Smooth muscle cell (in vitro differentiated cells): ENCODE measurements at regions not wholly inside any gene's neighbourhood (a gene's known extent, or its start where the extent isn't known, plus 50 kb on each side); places are given as distances from the start of the nearest gene placed in this dataset.

Experiments
- DNase-seq: peaks from one replicate; lab custom pipeline; 2025; ENCODE audit not compliant: unreplicated experiment; lab: John Stamatoyannopoulos, UW
- H2AFZ ChIP-seq: fragments of 200-600 bp; sonication (generic); 2 replicates; pipeline ENCODE4 v1.6.0; 2016; ENCODE audit warnings: antibody characterized with exemption, low read depth, mild to moderate bottlenecking
- H3F3A ChIP-seq: fragments of 200-600 bp; sonication (generic); 2 replicates; pipeline ENCODE4 v1.6.0; 2017; ENCODE audit warnings: antibody characterized with exemption, low read depth
- H3K27ac ChIP-seq: fragments of 200-600 bp; sonication (generic); 2 replicates; pipeline ENCODE4 v1.5.1; 2016; ENCODE audit warnings: low read depth, mild to moderate bottlenecking
- H3K27me3 ChIP-seq: fragments of 200-600 bp; sonication (generic); 2 replicates; pipeline ENCODE4 v1.6.1; 2016; ENCODE audit warnings: low read depth, mild to moderate bottlenecking
- H3K36me3 ChIP-seq: fragments of 200-600 bp; sonication (generic); 2 replicates; pipeline ENCODE4 v1.5.1; 2016; ENCODE audit warnings: low read depth
- H3K4me1 ChIP-seq: fragments of 200-600 bp; sonication (generic); 2 replicates; pipeline ENCODE4 v1.5.1; 2016; ENCODE audit warnings: low read depth
- H3K4me2 ChIP-seq: fragments of 200-600 bp; sonication (generic); 2 replicates; pipeline ENCODE4 v1.6.0; 2016; ENCODE audit warnings: mild to moderate bottlenecking
- H3K4me3 ChIP-seq: fragments of 200-600 bp; sonication (generic); 2 replicates; pipeline ENCODE4 v1.5.1; 2016; ENCODE audit warnings: mild to moderate bottlenecking
- H3K79me2 ChIP-seq: fragments of 200-600 bp; sonication (generic); 2 replicates; pipeline ENCODE4 v1.6.0; 2016; ENCODE audit warnings: low read depth, mild to moderate bottlenecking
- H3K9ac ChIP-seq: fragments of 200-600 bp; sonication (generic); 2 replicates; pipeline ENCODE4 v1.6.0; 2016; ENCODE audit warnings: low read depth
- H3K9me3 ChIP-seq: fragments of 200-600 bp; sonication (generic); replicated peaks from 2 replicates; pipeline ENCODE4 v1.5.1; 2016; ENCODE audit warnings: low read depth
- H4K20me1 ChIP-seq: fragments of 200-600 bp; sonication (generic); 2 replicates; pipeline ENCODE4 v1.6.0; 2016; ENCODE audit warnings: low read depth
- CTCF ChIP-seq: fragments of 200-600 bp; sonication (generic); IDR thresholded peaks from 2 replicates; pipeline ENCODE4 v1.5.1; 2017; ENCODE audit warnings: borderline replicate concordance, mild to moderate bottlenecking, antibody characterized with exemption; ENCODE audit not compliant: insufficient read depth, poor library complexity, severe bottlenecking
- WGBS: methylation state at CpG from one replicate; pipeline ENCODE4 v1.1.7; 2016; ENCODE audit warnings: low lambda C conversion rate; 5-methylcytosine and 5-hydroxymethylcytosine counted together

GRCh38 chr12:46131732-46132469 lies 136.9 kb downstream of the SLC38A1 start:
- no peak for DNase-seq
- H3F3A ChIP-seq, result peaks cover 11% of the 10 kb centered on the region
- no peak overlapping the region for H3K4me2 ChIP-seq
- no peak overlapping the region for H3K9ac ChIP-seq
- 80% methylated on average over 5 of the region's 5 CpGs for WGBS
- no peak for TF ChIP-seq CTCF
- H3K9me3 ChIP-seq, result no peaks in the 10 kb centered on the region
- H3K36me3 ChIP-seq, result no peaks in the 10 kb centered on the region
- H3K79me2 ChIP-seq, result no peaks in the 10 kb centered on the region
- H3K4me3 ChIP-seq, result no peak overlapping the region
- H2AFZ ChIP-seq, result no peak overlapping the region
- H3K27me3 ChIP-seq, result no peaks in the 10 kb centered on the region
- peaks cover 3% of the 10 kb centered on the region for H3K4me1 ChIP-seq
- no peak overlapping the region for H3K27ac ChIP-seq
- no peaks in the 10 kb centered on the region for H4K20me1 ChIP-seq

- H2AFZ ChIP-seq, result no peak overlapping the region
- peak overlapping the region; percentile 45 for H3K4me2 ChIP-seq
- peaks cover 3% of the 10 kb centered on the region for H3K27me3 ChIP-seq
- H3K9ac ChIP-seq, result no peak overlapping the region
- H3K4me3 ChIP-seq, result no peak overlapping the region
- no peaks in the 10 kb centered on the region for H3K36me3 ChIP-seq
- no peak for DNase-seq
- TF ChIP-seq CTCF, result no peak
- no peaks in the 10 kb centered on the region for H4K20me1 ChIP-seq
- H3K27ac ChIP-seq, result peak overlapping the region; percentile 69
- no peaks in the 10 kb centered on the region for H3K79me2 ChIP-seq
- no peaks in the 10 kb centered on the region for H3K9me3 ChIP-seq
- WGBS, result 17% methylated on average over 6 of the region's 6 CpGs
- peaks cover 16% of the 10 kb centered on the region for H3K4me1 ChIP-seq
- peaks cover 6% of the 10 kb centered on the region for H3F3A ChIP-seq
Observed at GRCh38 chr12:46127656-46128055, 137.3 kb upstream of the SCAF11 start.

- H3F3A ChIP-seq, result peaks cover 6% of the 10 kb centered on the region
- H3K9ac ChIP-seq, result no peak overlapping the region
- DNase-seq, result no peak
- H3K27ac ChIP-seq, result peak overlapping the region; percentile 69
- TF ChIP-seq CTCF, result no peak
- no peak overlapping the region for H3K4me3 ChIP-seq
- peaks cover 17% of the 10 kb centered on the region for H3K27me3 ChIP-seq
- peak overlapping the region; percentile 81 for H3K4me2 ChIP-seq
- H3K79me2 ChIP-seq, result no peaks in the 10 kb centered on the region
- no peaks in the 10 kb centered on the region for H3K36me3 ChIP-seq
- no peak overlapping the region for H2AFZ ChIP-seq
- WGBS, result 82% methylated on average over 4 of the region's 4 CpGs
- H3K4me1 ChIP-seq, result peaks cover 16% of the 10 kb centered on the region
- no peaks in the 10 kb centered on the region for H3K9me3 ChIP-seq
- no peaks in the 10 kb centered on the region for H4K20me1 ChIP-seq
Observed at GRCh38 chr12:46126050-46126727, 135.8 kb upstream of the SCAF11 start.
